ENCODE measurements at regions not wholly inside any gene's neighbourhood (a gene's known extent, or its start where the extent isn't known, plus 50 kb on each side); places are given as distances from the start of the nearest gene placed in this dataset.

DNA sequence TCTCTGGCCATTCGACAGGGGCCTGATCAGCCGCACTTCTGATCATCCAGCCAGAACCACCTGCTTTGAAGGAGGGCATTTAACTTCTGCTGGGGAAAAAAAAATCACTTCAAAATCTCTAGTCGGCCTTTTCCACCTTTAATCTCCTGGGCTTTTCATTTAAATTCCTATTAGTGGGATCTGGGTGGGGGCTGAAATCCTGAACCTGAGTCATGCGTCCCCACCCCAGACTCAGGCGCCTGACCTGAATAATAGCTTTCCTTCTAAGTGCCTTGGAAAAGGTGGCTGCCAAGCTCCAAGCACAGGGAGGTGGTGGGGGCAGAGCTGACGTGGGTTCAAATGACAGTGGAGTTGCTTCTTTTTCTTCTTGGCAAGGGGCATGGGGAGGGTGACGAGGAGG is 246.0 kb upstream of the EXOC2 start:
- ATAC-seq (no peak), DNase-seq (ENCODE audit: low spot score) (no peak)
- H3K27ac Mint-ChIP-seq: no peak overlapping the region
- CTCF ChIA-PET: no interaction called here
- no peak overlapping the region for H3K4me3 Mint-ChIP-seq
- peaks cover 5% of the 10 kb centered on the region; the same call in 1 of the 2 replicates for H3K36me3 Mint-ChIP-seq
- TF ChIP-seq, protein P1, sequence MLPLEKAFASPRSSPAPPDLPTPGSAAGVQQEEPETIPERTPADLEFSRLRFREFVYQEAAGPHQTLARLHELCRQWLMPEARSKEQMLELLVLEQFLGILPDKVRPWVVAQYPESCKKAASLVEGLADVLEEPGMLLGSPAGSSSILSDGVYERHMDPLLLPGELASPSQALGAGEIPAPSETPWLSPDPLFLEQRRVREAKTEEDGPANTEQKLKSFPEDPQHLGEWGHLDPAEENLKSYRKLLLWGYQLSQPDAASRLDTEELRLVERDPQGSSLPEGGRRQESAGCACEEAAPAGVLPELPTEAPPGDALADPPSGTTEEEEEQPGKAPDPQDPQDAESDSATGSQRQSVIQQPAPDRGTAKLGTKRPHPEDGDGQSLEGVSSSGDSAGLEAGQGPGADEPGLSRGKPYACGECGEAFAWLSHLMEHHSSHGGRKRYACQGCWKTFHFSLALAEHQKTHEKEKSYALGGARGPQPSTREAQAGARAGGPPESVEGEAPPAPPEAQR (CRISPR knock-in tag; IDR thresholded peaks at IDR 0.05): no peak
- TF ChIP-seq AFF4 (CRISPR knock-in tag; IDR thresholded peaks at IDR 0.05; ENCODE audit: borderline replicate concordance): no peak
- TF ChIP-seq, protein P2, sequence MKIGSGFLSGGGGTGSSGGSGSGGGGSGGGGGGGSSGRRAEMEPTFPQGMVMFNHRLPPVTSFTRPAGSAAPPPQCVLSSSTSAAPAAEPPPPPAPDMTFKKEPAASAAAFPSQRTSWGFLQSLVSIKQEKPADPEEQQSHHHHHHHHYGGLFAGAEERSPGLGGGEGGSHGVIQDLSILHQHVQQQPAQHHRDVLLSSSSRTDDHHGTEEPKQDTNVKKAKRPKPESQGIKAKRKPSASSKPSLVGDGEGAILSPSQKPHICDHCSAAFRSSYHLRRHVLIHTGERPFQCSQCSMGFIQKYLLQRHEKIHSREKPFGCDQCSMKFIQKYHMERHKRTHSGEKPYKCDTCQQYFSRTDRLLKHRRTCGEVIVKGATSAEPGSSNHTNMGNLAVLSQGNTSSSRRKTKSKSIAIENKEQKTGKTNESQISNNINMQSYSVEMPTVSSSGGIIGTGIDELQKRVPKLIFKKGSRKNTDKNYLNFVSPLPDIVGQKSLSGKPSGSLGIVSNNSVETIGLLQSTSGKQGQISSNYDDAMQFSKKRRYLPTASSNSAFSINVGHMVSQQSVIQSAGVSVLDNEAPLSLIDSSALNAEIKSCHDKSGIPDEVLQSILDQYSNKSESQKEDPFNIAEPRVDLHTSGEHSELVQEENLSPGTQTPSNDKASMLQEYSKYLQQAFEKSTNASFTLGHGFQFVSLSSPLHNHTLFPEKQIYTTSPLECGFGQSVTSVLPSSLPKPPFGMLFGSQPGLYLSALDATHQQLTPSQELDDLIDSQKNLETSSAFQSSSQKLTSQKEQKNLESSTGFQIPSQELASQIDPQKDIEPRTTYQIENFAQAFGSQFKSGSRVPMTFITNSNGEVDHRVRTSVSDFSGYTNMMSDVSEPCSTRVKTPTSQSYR (CRISPR knock-in tag; IDR thresholded peaks at IDR 0.05): no peak
- TF ChIP-seq PREB (CRISPR knock-in tag; IDR thresholded peaks at IDR 0.05; ENCODE audit: borderline replicate concordance): no peak
- TF ChIP-seq KAT7 (CRISPR knock-in tag; IDR thresholded peaks at IDR 0.05; ENCODE audit: borderline replicate concordance): no peak
- TF ChIP-seq, protein P3, sequence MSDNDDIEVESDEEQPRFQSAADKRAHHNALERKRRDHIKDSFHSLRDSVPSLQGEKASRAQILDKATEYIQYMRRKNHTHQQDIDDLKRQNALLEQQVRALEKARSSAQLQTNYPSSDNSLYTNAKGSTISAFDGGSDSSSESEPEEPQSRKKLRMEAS (CRISPR knock-in tag; IDR thresholded peaks at IDR 0.05): no peak
- no peak for TF ChIP-seq FOXP1 (CRISPR knock-in tag; IDR thresholded peaks at IDR 0.05; ENCODE audit: borderline replicate concordance)
- H3K27me3 Mint-ChIP-seq (ENCODE audit: low read depth): peaks cover 30% of the 10 kb centered on the region
- H3K9me3 Mint-ChIP-seq: peaks cover 13% of the 10 kb centered on the region
- H3K4me1 Mint-ChIP-seq: peaks cover 25% of the 10 kb centered on the region
- POLR2A ChIA-PET: no interaction called here

DNA sequence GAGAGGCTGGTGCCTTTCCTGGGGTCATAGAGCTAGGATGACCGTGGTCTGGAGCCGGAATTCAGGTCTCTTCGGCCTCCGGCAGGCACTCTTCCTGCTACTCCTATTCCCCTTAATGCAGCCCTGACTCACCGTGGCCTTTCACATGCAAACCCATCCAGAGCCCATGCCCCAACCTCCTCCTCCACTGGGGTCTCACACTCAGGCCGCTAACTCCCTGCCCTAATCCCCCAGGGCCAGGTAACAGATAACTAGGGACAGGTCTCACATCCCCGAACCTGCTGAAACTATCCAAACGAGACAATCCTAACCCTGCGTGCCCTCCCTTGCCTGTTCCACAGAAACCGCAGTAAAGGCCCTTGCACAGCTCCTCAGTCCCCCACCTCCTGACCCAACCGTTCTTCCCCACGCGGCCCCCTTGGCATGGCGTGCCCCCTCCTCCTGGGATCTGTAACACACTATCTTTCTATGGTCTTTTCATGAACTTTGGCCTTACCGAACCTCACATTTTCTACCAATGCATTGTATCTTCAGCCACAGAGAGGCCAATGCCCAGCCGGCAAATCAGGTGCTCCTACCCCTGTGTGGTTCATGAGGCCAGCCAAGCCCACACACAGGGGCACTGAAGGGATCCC is 245.4 kb upstream of the EXOC2 start:
- ATAC-seq (peak; percentile 90), DNase-seq (ENCODE audit: low spot score) (peak; percentile 35)
- H3K36me3 Mint-ChIP-seq: peaks cover 5% of the 10 kb centered on the region; the same call in 1 of the 2 replicates
- TF ChIP-seq RORB (CRISPR knock-in tag; IDR thresholded peaks at IDR 0.05) (no peak), ZNF121 (CRISPR knock-in tag; IDR thresholded peaks at IDR 0.05) (peak; percentile 57; the same call in 1 of the 2 replicates)
- peaks cover 34% of the 10 kb centered on the region for H3K27me3 Mint-ChIP-seq (ENCODE audit: low read depth)
- ChIA-PET POLR2A (no interaction called here), CTCF (no interaction called here)
- no peak overlapping the region for H3K4me3 Mint-ChIP-seq
- H3K9me3 Mint-ChIP-seq: peaks cover 11% of the 10 kb centered on the region
- no peak overlapping the region for H3K27ac Mint-ChIP-seq
- H3K4me1 Mint-ChIP-seq: peaks cover 25% of the 10 kb centered on the region

DNA sequence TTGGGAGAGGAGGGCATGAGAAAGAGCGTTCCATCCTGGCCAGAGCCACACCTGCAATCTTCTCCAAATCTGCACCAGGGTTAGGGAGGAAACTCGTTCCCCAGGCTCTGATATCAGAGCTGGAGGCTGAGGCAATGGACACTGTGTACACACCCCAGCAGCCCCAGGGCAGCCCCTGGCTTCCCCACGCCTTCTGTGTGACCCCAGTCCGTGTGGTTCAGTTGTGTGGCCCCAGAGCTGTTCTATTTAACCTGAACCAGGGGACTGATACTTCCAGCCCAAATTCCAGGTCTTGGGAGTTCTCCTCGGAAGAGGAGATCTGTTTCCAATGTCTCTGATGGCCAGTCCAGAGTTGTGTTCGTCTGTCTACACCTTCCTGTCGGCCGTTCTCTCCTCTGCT is 242.6 kb upstream of the EXOC2 start:
- CTCF ChIA-PET: no interaction called here

More for the DNA sequence above, 242.6 kb upstream of the EXOC2 start:
- peaks cover 25% of the 10 kb centered on the region for H3K4me1 Mint-ChIP-seq
- no peak for TF ChIP-seq FOXK1 (CRISPR knock-in tag; IDR thresholded peaks at IDR 0.05)
- TF ChIP-seq, protein P4, sequence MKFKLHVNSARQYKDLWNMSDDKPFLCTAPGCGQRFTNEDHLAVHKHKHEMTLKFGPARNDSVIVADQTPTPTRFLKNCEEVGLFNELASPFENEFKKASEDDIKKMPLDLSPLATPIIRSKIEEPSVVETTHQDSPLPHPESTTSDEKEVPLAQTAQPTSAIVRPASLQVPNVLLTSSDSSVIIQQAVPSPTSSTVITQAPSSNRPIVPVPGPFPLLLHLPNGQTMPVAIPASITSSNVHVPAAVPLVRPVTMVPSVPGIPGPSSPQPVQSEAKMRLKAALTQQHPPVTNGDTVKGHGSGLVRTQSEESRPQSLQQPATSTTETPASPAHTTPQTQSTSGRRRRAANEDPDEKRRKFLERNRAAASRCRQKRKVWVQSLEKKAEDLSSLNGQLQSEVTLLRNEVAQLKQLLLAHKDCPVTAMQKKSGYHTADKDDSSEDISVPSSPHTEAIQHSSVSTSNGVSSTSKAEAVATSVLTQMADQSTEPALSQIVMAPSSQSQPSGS (CRISPR knock-in tag; IDR thresholded peaks at IDR 0.05; ENCODE audit: borderline replicate concordance, low read depth): no peak
- no peaks in the 10 kb centered on the region for H3K36me3 Mint-ChIP-seq
- peaks cover 3% of the 10 kb centered on the region; the same call in 1 of the 2 replicates for H3K9me3 Mint-ChIP-seq
- ATAC-seq: no peak
- peaks cover 29% of the 10 kb centered on the region for H3K27me3 Mint-ChIP-seq (ENCODE audit: low read depth)
- no peak overlapping the region for H3K27ac Mint-ChIP-seq
- no peak for DNase-seq (ENCODE audit: low spot score)
- H3K4me3 Mint-ChIP-seq: no peak overlapping the region
- POLR2A ChIA-PET: no interaction called here
